ENCODE measurements at regions not wholly inside any gene's neighbourhood (a gene's known extent, or its start where the extent isn't known, plus 50 kb on each side); places are given as distances from the start of the nearest gene placed in this dataset.

GRCh38 chr4:59058543-59058942 is 1948.4 kb upstream of the IGFBP7 start:
- intact Hi-C loops (cut with micrococcal nuclease; ENCODE audit: unreplicated experiment), result no loop called here
- H3K36me3 ChIP-seq (ENCODE audit: control insufficient read depth in 2 of 2, insufficient read depth in 2 of 2, low read length in 1 of 2), result no peaks in the 10 kb centered on the region
- H3K4me1 ChIP-seq (ENCODE audit: control insufficient read depth, insufficient read depth, low read length), result no peaks in the 10 kb centered on the region
- SMC1A ChIA-PET (ENCODE audit: uncharacterized antibody, unreplicated experiment), result no interaction called here
- H2AFZ ChIP-seq (ENCODE audit: control insufficient read depth, low read depth, low read length), result no peak overlapping the region
- CTCF ChIA-PET, result interaction anchor here (1.2 kb wide), 1 partner anchor 13 kb away, joined by 3 read pairs; no protein-coding TSS in a partner anchor
- no peak overlapping the region for H3K9ac ChIP-seq (ENCODE audit: control insufficient read depth, insufficient read depth, low read length)
- no TSS peak for BruUV-seq (replicated peaks)
- ATAC-seq (no peak), DNase-seq (ENCODE audit: low read depth, low spot score) (no peak), FAIRE-seq (no peak)
- RAD21 ChIA-PET (ENCODE audit: unreplicated experiment), result interaction anchor here (0.7 kb wide), 1 partner anchor 22 kb away, joined by 3 read pairs; no protein-coding TSS in a partner anchor
- POLR2A ChIA-PET, result no interaction called here
- no peaks in the 10 kb centered on the region for H4K20me1 ChIP-seq (ENCODE audit: control insufficient read depth, insufficient read depth)
- no peaks in the 10 kb centered on the region for H3K9me3 ChIP-seq (replicated peaks; ENCODE audit: control insufficient read depth, insufficient read depth, low read length)
- in situ Hi-C loops (cut with MboI), result no loop called here
- 0% methylated on average over 2 of the region's 2 CpGs for WGBS (ENCODE audit: insufficient coverage, insufficient replicate concordance, low lambda C conversion rate, missing lambda C conversion rate)
- H3K4me2 ChIP-seq (ENCODE audit: control insufficient read depth, insufficient read depth), result no peak overlapping the region
- no peaks in the 10 kb centered on the region for H3K79me2 ChIP-seq (ENCODE audit: control insufficient read depth, insufficient read depth, low read length)
- H3K27me3 ChIP-seq (replicated peaks in 1 of 2; ENCODE audit: control insufficient read depth in 2 of 2, insufficient read depth in 2 of 2, low read length in 1 of 2), result no peaks in the 10 kb centered on the region
- no peak overlapping the region for H3K27ac ChIP-seq (ENCODE audit: control insufficient read depth, insufficient read depth)
- H3K4me3 ChIP-seq, result no peak overlapping the region
- no peak for TF ChIP-seq SKIL (IDR thresholded peaks at IDR 0.05; ENCODE audit: low read depth, poor library complexity, severe bottlenecking)
- no peak for TF ChIP-seq SREBF1 (IDR thresholded peaks at IDR 0.05; ENCODE audit: low read length)
- TF ChIP-seq ZNF592 (IDR thresholded peaks at IDR 0.05), result no peak
- no peak for TF ChIP-seq HCFC1 (IDR thresholded peaks at IDR 0.05; ENCODE audit: low read length)
- TF ChIP-seq BCLAF1 (IDR thresholded peaks at IDR 0.05), result no peak
- no peak for TF ChIP-seq SREBF2 (IDR thresholded peaks at IDR 0.05; ENCODE audit: low read length)
- TF ChIP-seq SPI1 (IDR thresholded peaks at IDR 0.05; ENCODE audit: borderline replicate concordance, insufficient read depth, low read depth, low read length), result no peak
- no peak for TF ChIP-seq HDGF (IDR thresholded peaks at IDR 0.05)
- no peak for TF ChIP-seq USF1 (IDR thresholded peaks at IDR 0.05; ENCODE audit: borderline replicate concordance, extremely low read length, insufficient read depth, low read depth, low read length)
- TF ChIP-seq E2F4 (IDR thresholded peaks at IDR 0.05; ENCODE audit: low read depth, low read length), result no peak
- no peak for TF ChIP-seq TAF1 (IDR thresholded peaks at IDR 0.05; ENCODE audit: borderline replicate concordance, low read depth, low read length)
- TF ChIP-seq ZNF24 (IDR thresholded peaks at IDR 0.05), result no peak
- TF ChIP-seq SP1 (IDR thresholded peaks at IDR 0.05; ENCODE audit: low read depth, low read length), result no peak

Data from GM12878 (cell line).